Adrenal gland (tissue), 5 donors: ENCODE measurements at regions not wholly inside any gene's neighbourhood (a gene's known extent, or its start where the extent isn't known, plus 50 kb on each side); places are given as distances from the start of the nearest gene placed in this dataset.

Source experiments
- CTCF ChIP-seq, 6 experiments: fragments of 450-650 bp in 4 of 6; fragments of 200-600 bp in 2 of 6; sonication (generic) in 1 of 6; IDR thresholded peaks; 1 replicate in 5 of 6; 2 replicates in 1 of 6; pipeline versions ENCODE4 v1.5.1 to v1.8.0; 2016 to 2021; ENCODE audit warnings: antibody characterized with exemption in 6 of 6, mild to moderate bottlenecking in 2 of 6, moderate library complexity in 1 of 6
- POLR2A ChIP-seq, 2 donors: fragments of 450-650 bp; IDR thresholded peaks; one replicate each; pipeline ENCODE4 v1.6.1; 2017; ENCODE audit warnings: antibody characterized with exemption in 2 of 2, mild to moderate bottlenecking in 2 of 2, moderate library complexity in 1 of 2
- donor health status: DM: no; HTN: no; CAD: no.

- TF ChIP-seq CTCF (IDR thresholded peaks at IDR 0.05) (no peak), POLR2A (IDR thresholded peaks at IDR 0.05) (no peak)
Observed at GRCh38 chr4:188904617-188905016, 765.4 kb downstream of the TRIML1 start.
